ENCODE measurements at regions not wholly inside any gene's neighbourhood (a gene's known extent, or its start where the extent isn't known, plus 50 kb on each side); places are given as distances from the start of the nearest gene placed in this dataset.
A peak's percentile ranks its signal among the peaks of the same experiment; 100 is the strongest.

- TF ChIP-seq, protein P1, sequence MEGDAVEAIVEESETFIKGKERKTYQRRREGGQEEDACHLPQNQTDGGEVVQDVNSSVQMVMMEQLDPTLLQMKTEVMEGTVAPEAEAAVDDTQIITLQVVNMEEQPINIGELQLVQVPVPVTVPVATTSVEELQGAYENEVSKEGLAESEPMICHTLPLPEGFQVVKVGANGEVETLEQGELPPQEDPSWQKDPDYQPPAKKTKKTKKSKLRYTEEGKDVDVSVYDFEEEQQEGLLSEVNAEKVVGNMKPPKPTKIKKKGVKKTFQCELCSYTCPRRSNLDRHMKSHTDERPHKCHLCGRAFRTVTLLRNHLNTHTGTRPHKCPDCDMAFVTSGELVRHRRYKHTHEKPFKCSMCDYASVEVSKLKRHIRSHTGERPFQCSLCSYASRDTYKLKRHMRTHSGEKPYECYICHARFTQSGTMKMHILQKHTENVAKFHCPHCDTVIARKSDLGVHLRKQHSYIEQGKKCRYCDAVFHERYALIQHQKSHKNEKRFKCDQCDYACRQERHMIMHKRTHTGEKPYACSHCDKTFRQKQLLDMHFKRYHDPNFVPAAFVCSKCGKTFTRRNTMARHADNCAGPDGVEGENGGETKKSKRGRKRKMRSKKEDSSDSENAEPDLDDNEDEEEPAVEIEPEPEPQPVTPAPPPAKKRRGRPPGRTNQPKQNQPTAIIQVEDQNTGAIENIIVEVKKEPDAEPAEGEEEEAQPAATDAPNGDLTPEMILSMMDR (IDR thresholded peaks at IDR 0.05; ENCODE audit: unreplicated experiment): no peak
- DNase-seq (ENCODE audit: unreplicated experiment): no peak
- H3K36me3 Mint-ChIP-seq (ENCODE audit: insufficient read depth, unreplicated experiment): no peaks in the 10 kb centered on the region
- H3K27ac Mint-ChIP-seq (ENCODE audit: low read depth, unreplicated experiment): no peak overlapping the region
- no peak overlapping the region for H3K4me3 Mint-ChIP-seq (ENCODE audit: unreplicated experiment)
- CTCF ChIA-PET: no interaction called here
- intact Hi-C loops (cut with micrococcal nuclease): no loop called here
- no TSS peak for BruUV-seq (replicated peaks)
- no peaks in the 10 kb centered on the region for H3K4me1 Mint-ChIP-seq (ENCODE audit: insufficient read depth, unreplicated experiment)
- H3K9me3 Mint-ChIP-seq (ENCODE audit: unreplicated experiment): peaks cover 4% of the 10 kb centered on the region
- no peaks in the 10 kb centered on the region for H3K27me3 Mint-ChIP-seq (ENCODE audit: insufficient read depth, unreplicated experiment)
- POLR2A ChIA-PET: interaction anchor here (0.9 kb wide), 1 partner anchor 24 kb away, joined by 3 read pairs; no protein-coding TSS in a partner anchor
Measured at GRCh38 chr18:41297740-41298139, 657.3 kb upstream of the PIK3C3 start.

DNA sequence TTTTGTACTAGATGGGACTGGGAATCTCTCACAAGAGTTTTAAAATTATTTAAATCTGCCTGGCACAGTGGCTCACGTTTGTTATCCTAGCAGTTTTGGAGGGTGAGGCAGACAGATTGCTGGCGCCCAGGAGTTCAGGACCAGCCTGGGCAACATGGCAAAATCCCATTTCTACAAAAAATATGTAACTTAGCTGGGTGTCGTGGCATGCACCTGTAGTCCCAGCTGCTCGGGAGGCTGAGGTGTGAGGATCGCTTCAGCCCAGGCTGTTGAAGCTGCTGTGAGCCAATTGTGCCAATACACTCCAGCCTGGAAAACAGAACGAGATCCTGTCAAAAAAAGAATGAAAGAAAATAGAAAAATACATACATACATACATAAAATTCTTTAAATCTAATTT, 685.7 kb upstream of the PIK3C3 start:
- TF ChIP-seq, protein P1 (IDR thresholded peaks at IDR 0.05; ENCODE audit: unreplicated experiment): no peak
- H3K27me3 Mint-ChIP-seq (ENCODE audit: insufficient read depth, unreplicated experiment): no peaks in the 10 kb centered on the region
- ChIA-PET POLR2A (no interaction called here), CTCF (no interaction called here)
- H3K9me3 Mint-ChIP-seq (ENCODE audit: unreplicated experiment): no peaks in the 10 kb centered on the region
- no TSS peak for BruUV-seq (replicated peaks)
- no peak overlapping the region for H3K4me3 Mint-ChIP-seq (ENCODE audit: unreplicated experiment)
- no peak overlapping the region for H3K27ac Mint-ChIP-seq (ENCODE audit: low read depth, unreplicated experiment)
- no peaks in the 10 kb centered on the region for H3K36me3 Mint-ChIP-seq (ENCODE audit: insufficient read depth, unreplicated experiment)
- intact Hi-C loops (cut with micrococcal nuclease): no loop called here
- no peak for DNase-seq (ENCODE audit: unreplicated experiment)
- peaks cover 6% of the 10 kb centered on the region for H3K4me1 Mint-ChIP-seq (ENCODE audit: insufficient read depth, unreplicated experiment)

- no peaks in the 10 kb centered on the region for H3K9me3 Mint-ChIP-seq (ENCODE audit: unreplicated experiment)
- H3K36me3 Mint-ChIP-seq (ENCODE audit: insufficient read depth, unreplicated experiment): no peaks in the 10 kb centered on the region
- H3K4me3 Mint-ChIP-seq (ENCODE audit: unreplicated experiment): no peak overlapping the region
- POLR2A ChIA-PET: interaction anchor here (0.6 kb wide), 1 partner anchor 1469 kb away, joined by 4 read pairs; no protein-coding TSS in a partner anchor
- CTCF ChIA-PET: interaction anchor here (0.6 to 0.7 kb wide), 2 partner anchors 33 to 1387 kb away, joined by 3 read pairs; no protein-coding TSS in a partner anchor
- peaks cover 6% of the 10 kb centered on the region for H3K4me1 Mint-ChIP-seq (ENCODE audit: insufficient read depth, unreplicated experiment)
- TF ChIP-seq, protein P1 (IDR thresholded peaks at IDR 0.05; ENCODE audit: unreplicated experiment): no peak
- BruUV-seq (replicated peaks): no TSS peak
- peak overlapping the region; percentile 13 for H3K27ac Mint-ChIP-seq (ENCODE audit: low read depth, unreplicated experiment)
- H3K27me3 Mint-ChIP-seq (ENCODE audit: insufficient read depth, unreplicated experiment): no peaks in the 10 kb centered on the region
- intact Hi-C loops (cut with micrococcal nuclease): no loop called here
- DNase-seq (ENCODE audit: unreplicated experiment): no peak
Measured at GRCh38 chr18:41268271-41268670, 686.8 kb upstream of the PIK3C3 start.

DNA sequence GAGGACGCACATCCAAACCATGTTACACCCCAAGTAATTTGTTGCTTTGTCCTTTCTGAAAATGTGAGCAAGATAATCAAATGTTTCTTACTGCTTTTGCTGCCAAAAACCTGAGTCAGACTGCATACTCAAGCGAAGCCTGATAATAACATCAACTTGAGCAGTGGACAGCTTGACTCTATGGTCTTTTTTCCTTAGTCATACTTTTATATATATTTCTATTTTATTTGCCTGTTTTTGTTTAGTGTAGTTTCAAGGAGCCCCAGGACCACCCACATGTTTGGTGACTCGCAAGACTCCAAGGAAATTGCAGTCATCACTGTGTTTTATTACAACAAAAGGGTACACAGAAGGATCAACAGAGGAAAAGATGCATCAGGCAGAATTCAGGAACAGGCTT, 688.4 kb upstream of the PIK3C3 start:
- peaks cover 6% of the 10 kb centered on the region for H3K4me1 Mint-ChIP-seq (ENCODE audit: insufficient read depth, unreplicated experiment)
- H3K36me3 Mint-ChIP-seq (ENCODE audit: insufficient read depth, unreplicated experiment): no peaks in the 10 kb centered on the region
- POLR2A ChIA-PET: no interaction called here
- H3K27ac Mint-ChIP-seq (ENCODE audit: low read depth, unreplicated experiment): no peak overlapping the region
- no peak overlapping the region for H3K4me3 Mint-ChIP-seq (ENCODE audit: unreplicated experiment)
- TF ChIP-seq, protein P1 (IDR thresholded peaks at IDR 0.05; ENCODE audit: unreplicated experiment): no peak
- intact Hi-C loops (cut with micrococcal nuclease): no loop called here
- no TSS peak for BruUV-seq (replicated peaks)
- no peak for DNase-seq (ENCODE audit: unreplicated experiment)
- CTCF ChIA-PET: interaction anchor here (0.5 kb wide), 2 partner anchors 154 to 633 kb away, joined by 3 read pairs; no protein-coding TSS in a partner anchor
- H3K27me3 Mint-ChIP-seq (ENCODE audit: insufficient read depth, unreplicated experiment): no peaks in the 10 kb centered on the region
- peaks cover 5% of the 10 kb centered on the region for H3K9me3 Mint-ChIP-seq (ENCODE audit: unreplicated experiment)

All from MCF 10A (cell line).